Dendritic cell treated with granulocyte-macrophage colony-stimulating factor and Interleukin-4, amounts not matched to agents 40 ng/mL and 50 ng/mL, for 4 days (primary cell): ENCODE measurements at regions not wholly inside any gene's neighbourhood (a gene's known extent, or its start where the extent isn't known, plus 50 kb on each side); places are given as distances from the start of the nearest gene placed in this dataset.
"Not testable (repeated sequence)": the region's sequence is repeated elsewhere in the genome, so short reads cannot be mapped to it uniquely, and the experiment has no call there.

Experiments
- H3K27ac Mint-ChIP-seq: one replicate; pipeline ENCODE4 v1.8.0; 2022; ENCODE audit warnings: mild to moderate bottlenecking, mixed read lengths
- H3K27me3 Mint-ChIP-seq: one replicate; pipeline ENCODE4 v1.8.0; 2022; ENCODE audit warnings: mild to moderate bottlenecking, mixed read lengths
- H3K36me3 Mint-ChIP-seq: one replicate; pipeline ENCODE4 v1.8.0; 2022; ENCODE audit warnings: low read depth, mixed read lengths
- H3K4me1 Mint-ChIP-seq: one replicate; pipeline ENCODE4 v1.8.0; 2022; ENCODE audit warnings: low read depth, mixed read lengths
- H3K4me3 Mint-ChIP-seq: one replicate; pipeline ENCODE4 v1.8.0; 2022; ENCODE audit warnings: mild to moderate bottlenecking, moderate library complexity, mixed read lengths
- H3K9me3 Mint-ChIP-seq: one replicate; pipeline ENCODE4 v1.8.0; 2022; ENCODE audit warnings: mixed read lengths
- intact Hi-C: fragments of 100-400 bp; cut with micrococcal nuclease; formaldehyde crosslinking; loops from one replicate; pipeline ENCODE4 v1.15.0; 2022

DNA sequence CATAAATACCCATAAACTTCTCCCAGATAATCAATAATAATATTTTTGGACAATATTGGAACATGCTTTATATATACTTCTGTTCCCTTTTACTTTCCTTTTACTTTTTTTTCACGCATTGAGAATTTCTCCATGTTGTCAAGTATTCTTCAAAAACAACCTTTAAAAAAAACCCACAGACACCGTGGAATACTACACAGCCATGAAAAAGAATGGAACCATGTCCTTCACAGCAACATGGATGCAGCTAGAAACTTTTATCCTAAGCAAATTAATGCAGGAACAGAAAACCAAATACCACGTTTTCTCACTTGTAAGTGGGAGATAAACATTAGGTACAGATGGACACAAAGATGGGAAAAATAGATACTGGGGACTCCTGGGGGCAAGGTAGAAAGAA is 854.7 kb downstream of the TBC1D22A start:
- H3K4me1 Mint-ChIP-seq, result no peaks in the 10 kb centered on the region
- no peaks in the 10 kb centered on the region for H3K36me3 Mint-ChIP-seq
- intact Hi-C loops, result no loop called here
- H3K27me3 Mint-ChIP-seq, result peaks cover 5% of the 10 kb centered on the region
- H3K9me3 Mint-ChIP-seq, result no peaks in the 10 kb centered on the region
- no peak overlapping the region for H3K27ac Mint-ChIP-seq
- H3K4me3 Mint-ChIP-seq, result no peak overlapping the region

DNA sequence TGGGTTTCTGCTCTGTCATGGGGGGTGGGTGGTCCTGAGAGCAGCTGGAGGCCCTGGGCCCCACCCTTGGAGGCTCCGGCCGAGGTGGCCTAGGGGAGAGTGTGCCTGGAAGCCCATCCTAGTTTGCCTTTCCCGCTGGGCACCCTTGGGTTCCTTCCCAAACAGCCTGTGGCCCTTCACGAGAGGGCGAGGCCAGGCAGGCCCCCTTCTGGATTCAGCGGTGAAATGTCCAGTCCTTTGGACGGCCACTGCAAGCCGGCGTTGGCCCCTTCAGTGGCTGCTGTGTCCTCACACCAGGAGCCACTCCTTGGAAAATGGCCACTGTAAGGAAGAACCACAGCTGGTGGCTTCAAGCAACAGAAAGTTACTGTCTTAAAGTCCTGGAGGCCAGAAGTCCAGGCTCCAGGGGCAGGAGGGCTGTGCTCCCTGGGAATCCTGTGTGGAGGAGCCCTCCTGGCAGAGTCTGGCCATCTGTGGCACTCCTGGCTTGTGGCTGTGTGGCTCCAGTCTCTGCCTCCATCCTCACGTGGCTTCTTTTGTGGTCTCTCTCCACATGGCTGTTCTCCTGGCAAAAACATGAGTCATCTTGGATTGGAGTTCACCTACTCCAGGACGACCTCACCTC is 854.1 kb downstream of the TBC1D22A start:
- Mint-ChIP-seq H3K4me1 (no peaks in the 10 kb centered on the region), H3K27me3 (peaks cover 5% of the 10 kb centered on the region), H3K36me3 (no peaks in the 10 kb centered on the region), H3K27ac (no peak overlapping the region), H3K4me3 (no peak overlapping the region), H3K9me3 (no peaks in the 10 kb centered on the region)
- intact Hi-C loops, result no loop called here

- intact Hi-C loops, result no loop called here
- no peak overlapping the region for H3K27ac Mint-ChIP-seq
- H3K4me1 Mint-ChIP-seq, result no peaks in the 10 kb centered on the region
- H3K9me3 Mint-ChIP-seq, result no peaks in the 10 kb centered on the region
- H3K36me3 Mint-ChIP-seq, result no peaks in the 10 kb centered on the region
- no peak overlapping the region for H3K4me3 Mint-ChIP-seq
- peaks cover 5% of the 10 kb centered on the region for H3K27me3 Mint-ChIP-seq
Measured at GRCh38 chr22:47615051-47615450, 852.6 kb downstream of the TBC1D22A start.

DNA sequence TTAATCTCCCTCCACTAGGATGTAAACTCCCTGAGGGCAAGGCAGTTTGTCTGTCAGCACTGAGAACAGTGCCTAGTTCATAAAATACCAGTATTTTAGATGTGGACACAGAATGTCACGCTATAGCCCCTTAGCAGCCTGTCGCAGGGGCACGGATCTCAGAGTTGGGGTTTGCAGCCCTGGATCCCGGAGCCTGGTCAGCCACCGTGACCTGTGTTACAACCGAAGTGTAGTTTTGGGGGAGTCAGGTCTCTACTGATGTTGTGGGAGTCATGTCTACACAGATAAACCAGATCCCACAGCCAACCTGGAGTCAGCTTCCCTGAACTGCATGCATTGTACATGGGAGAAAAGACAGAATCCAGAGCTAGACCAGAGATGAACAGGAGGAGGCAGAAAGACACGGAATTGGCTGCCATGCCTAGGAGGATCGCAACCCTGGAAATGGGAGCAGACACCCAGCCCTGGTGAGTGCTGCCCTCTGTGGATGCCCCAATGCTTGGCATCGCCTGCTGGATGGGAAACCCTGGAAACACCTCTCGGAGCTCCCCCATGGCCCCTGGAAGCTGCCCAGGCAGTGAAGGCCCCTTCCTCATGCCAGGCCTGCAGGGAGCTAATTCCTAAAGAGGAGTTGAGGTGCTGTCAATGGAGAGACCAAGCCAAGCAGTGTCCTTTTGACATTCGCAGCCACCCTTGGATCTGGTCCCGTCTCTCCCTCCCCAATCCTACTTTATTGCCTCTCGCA is 851.3 kb downstream of the TBC1D22A start:
- Mint-ChIP-seq H3K9me3 (no peaks in the 10 kb centered on the region), H3K27me3 (peaks cover 5% of the 10 kb centered on the region), H3K4me1 (no peaks in the 10 kb centered on the region), H3K27ac (no peak overlapping the region), H3K36me3 (no peaks in the 10 kb centered on the region), H3K4me3 (no peak overlapping the region)
- intact Hi-C loops, result no loop called here

DNA sequence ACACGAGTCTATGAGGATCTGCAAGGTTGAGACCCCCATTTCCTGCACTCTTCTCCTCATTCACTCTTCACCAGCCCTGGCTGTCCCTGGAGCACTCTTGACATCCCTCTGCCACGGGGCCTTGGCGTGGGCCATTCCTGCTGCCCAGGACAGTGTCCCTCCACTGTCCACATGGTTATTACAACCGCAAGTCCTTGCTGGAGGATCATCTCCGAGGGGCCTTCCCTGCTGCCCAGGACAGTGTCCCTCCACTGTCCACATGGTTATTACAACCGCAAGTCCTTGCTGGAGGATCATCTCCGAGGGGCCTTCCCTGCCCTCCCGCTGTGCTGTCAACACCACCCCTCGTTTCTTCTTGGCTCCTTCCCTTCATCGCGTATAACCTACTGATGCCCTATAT is 850.7 kb downstream of the TBC1D22A start:
- intact Hi-C loops, H3K27ac Mint-ChIP-seq, H3K4me1 Mint-ChIP-seq, H3K36me3 Mint-ChIP-seq, H3K9me3 Mint-ChIP-seq, H3K27me3 Mint-ChIP-seq, H3K4me3 Mint-ChIP-seq: not testable (repeated sequence)

GRCh38 chr22:47612311-47612910 is 850.0 kb downstream of the TBC1D22A start:
- intact Hi-C loops, result no loop called here
- H3K9me3 Mint-ChIP-seq, result no peaks in the 10 kb centered on the region

GRCh38 chr22:47610764-47611163 is 848.3 kb downstream of the TBC1D22A start:
- intact Hi-C loops, result no loop called here
- Mint-ChIP-seq H3K4me3 (no peak overlapping the region), H3K27me3 (no peaks in the 10 kb centered on the region)

More at GRCh38 chr22:47612311-47612910, 850.0 kb downstream of the TBC1D22A start:
- Mint-ChIP-seq H3K4me1 (no peaks in the 10 kb centered on the region), H3K36me3 (no peaks in the 10 kb centered on the region), H3K4me3 (no peak overlapping the region), H3K27ac (no peak overlapping the region), H3K27me3 (no peaks in the 10 kb centered on the region)

DNA sequence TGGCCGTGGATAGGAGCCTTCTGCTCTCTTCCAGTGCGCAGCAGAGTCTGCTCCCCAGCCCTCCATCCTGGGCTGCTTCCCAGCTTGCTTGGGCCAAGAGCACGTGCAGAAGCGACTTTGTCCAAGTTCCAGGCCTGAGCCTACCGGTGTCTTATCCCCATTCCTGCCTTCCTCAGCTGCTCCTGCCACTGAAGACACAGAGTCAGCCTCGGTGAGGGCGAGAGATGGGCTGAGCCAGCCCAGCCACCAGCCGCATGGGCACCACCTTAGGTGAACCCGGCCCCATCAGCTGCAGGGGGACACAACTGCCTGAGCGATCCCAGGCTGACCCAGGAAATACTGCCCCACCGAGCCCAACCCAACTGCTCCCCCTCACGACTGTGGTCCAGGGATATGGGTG is 847.8 kb downstream of the TBC1D22A start:
- intact Hi-C loops, result no loop called here
- H3K9me3 Mint-ChIP-seq, result no peaks in the 10 kb centered on the region
- H3K27me3 Mint-ChIP-seq, result no peaks in the 10 kb centered on the region
- no peak overlapping the region for H3K4me3 Mint-ChIP-seq
- no peak overlapping the region for H3K27ac Mint-ChIP-seq
- H3K36me3 Mint-ChIP-seq, result no peaks in the 10 kb centered on the region
- H3K4me1 Mint-ChIP-seq, result no peaks in the 10 kb centered on the region

More at GRCh38 chr22:47610764-47611163, 848.3 kb downstream of the TBC1D22A start:
- H3K4me1 Mint-ChIP-seq, result no peaks in the 10 kb centered on the region
- H3K36me3 Mint-ChIP-seq, result no peaks in the 10 kb centered on the region
- H3K27ac Mint-ChIP-seq, result no peak overlapping the region
- H3K9me3 Mint-ChIP-seq, result no peaks in the 10 kb centered on the region

GRCh38 chr22:47609653-47610052 is 847.2 kb downstream of the TBC1D22A start:
- H3K36me3 Mint-ChIP-seq, result no peaks in the 10 kb centered on the region
- no peaks in the 10 kb centered on the region for H3K9me3 Mint-ChIP-seq
- no peaks in the 10 kb centered on the region for H3K27me3 Mint-ChIP-seq
- H3K4me3 Mint-ChIP-seq, result no peak overlapping the region
- no peaks in the 10 kb centered on the region for H3K4me1 Mint-ChIP-seq
- intact Hi-C loops, result no loop called here
- H3K27ac Mint-ChIP-seq, result no peak overlapping the region

DNA sequence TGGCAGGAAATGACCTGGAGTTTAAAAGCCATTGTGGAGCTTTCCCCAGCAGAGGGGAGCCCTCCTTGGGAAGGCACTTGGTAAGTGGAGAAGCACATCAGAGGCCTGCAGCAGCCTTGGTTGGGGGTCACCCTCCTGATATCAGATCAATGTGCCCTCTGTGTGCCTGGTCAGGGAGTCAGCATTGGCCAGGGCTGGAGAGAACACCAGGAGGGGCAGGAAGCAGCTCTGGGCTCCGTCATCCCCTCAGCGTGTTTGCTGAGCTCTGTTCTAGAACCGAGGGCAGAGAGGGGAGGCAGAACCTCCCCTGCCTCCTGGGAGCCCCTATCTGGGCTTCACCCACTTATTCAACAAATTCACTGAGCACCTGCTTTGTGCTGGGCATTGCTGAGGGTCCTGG is 846.0 kb downstream of the TBC1D22A start:
- Mint-ChIP-seq H3K9me3 (no peaks in the 10 kb centered on the region), H3K36me3 (no peaks in the 10 kb centered on the region), H3K4me3 (no peak overlapping the region), H3K4me1 (no peaks in the 10 kb centered on the region), H3K27ac (no peak overlapping the region), H3K27me3 (no peaks in the 10 kb centered on the region)
- intact Hi-C loops, result no loop called here

DNA sequence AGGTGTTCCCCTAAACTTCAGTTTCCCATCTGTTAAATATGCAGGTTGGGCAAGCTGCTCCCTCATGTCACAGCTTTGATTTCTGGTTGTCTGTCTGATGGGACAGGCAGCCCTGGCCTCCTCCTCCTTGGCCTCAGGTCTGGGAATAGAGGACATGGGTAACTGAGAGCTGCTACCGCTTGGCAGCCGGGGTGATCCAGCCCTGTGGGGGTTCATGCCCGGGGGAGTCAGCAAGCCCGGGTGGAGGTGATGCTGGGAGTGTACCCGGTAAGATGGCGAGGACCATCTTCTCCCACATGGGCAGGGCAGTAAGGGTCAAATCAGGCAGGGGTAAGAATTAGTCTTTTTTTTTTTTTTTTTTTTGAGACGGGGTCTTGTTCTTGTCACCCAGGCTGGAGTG is 845.0 kb downstream of the TBC1D22A start:
- Mint-ChIP-seq H3K36me3 (no peaks in the 10 kb centered on the region), H3K27ac (no peak overlapping the region), H3K4me3 (no peak overlapping the region), H3K9me3 (no peaks in the 10 kb centered on the region), H3K27me3 (no peaks in the 10 kb centered on the region), H3K4me1 (no peaks in the 10 kb centered on the region)
- intact Hi-C loops, result no loop called here

GRCh38 chr22:47606426-47606825 is 844.0 kb downstream of the TBC1D22A start:
- no peaks in the 10 kb centered on the region for H3K36me3 Mint-ChIP-seq
- no peak overlapping the region for H3K4me3 Mint-ChIP-seq
- H3K9me3 Mint-ChIP-seq, result no peaks in the 10 kb centered on the region
- H3K27me3 Mint-ChIP-seq, result peaks cover 1% of the 10 kb centered on the region
- H3K4me1 Mint-ChIP-seq, result no peaks in the 10 kb centered on the region
- H3K27ac Mint-ChIP-seq, result no peak overlapping the region
- intact Hi-C loops, result no loop called here

DNA sequence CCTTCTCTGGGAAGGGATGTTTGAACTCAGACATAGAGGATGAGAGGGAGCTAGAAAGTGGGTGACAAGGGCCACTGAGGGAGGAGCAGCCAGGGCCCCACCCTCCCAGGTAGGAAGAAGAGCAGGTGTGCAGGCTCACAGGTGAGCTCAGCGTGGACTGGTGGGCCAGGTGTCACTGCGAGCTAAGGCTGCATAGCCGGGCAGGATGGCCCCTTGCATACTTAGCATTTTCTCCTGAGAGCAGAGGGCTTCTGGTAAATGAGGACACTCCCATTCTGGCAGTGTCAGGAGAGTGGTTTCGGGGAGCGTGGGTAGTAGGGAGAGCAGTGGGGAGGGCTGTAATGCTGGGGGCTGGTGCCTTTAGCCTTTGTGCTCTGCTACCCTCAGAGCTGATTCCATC is 843.4 kb downstream of the TBC1D22A start:
- no peaks in the 10 kb centered on the region for H3K9me3 Mint-ChIP-seq
- H3K27ac Mint-ChIP-seq, result no peak overlapping the region
- peaks cover 4% of the 10 kb centered on the region for H3K27me3 Mint-ChIP-seq
- H3K36me3 Mint-ChIP-seq, result no peaks in the 10 kb centered on the region
- H3K4me1 Mint-ChIP-seq, result no peaks in the 10 kb centered on the region
- intact Hi-C loops, result no loop called here
- H3K4me3 Mint-ChIP-seq, result no peak overlapping the region

- intact Hi-C loops, result no loop called here
- no peaks in the 10 kb centered on the region for H3K4me1 Mint-ChIP-seq
- no peaks in the 10 kb centered on the region for H3K9me3 Mint-ChIP-seq
- H3K36me3 Mint-ChIP-seq, result no peaks in the 10 kb centered on the region
- peaks cover 4% of the 10 kb centered on the region for H3K27me3 Mint-ChIP-seq
- no peak overlapping the region for H3K4me3 Mint-ChIP-seq
- no peak overlapping the region for H3K27ac Mint-ChIP-seq
Measured at GRCh38 chr22:47605441-47605840, 843.0 kb downstream of the TBC1D22A start.
